OCI-LY3 (cell line): ENCODE measurements at regions not wholly inside any gene's neighbourhood (a gene's known extent, or its start where the extent isn't known, plus 50 kb on each side); places are given as distances from the start of the nearest gene placed in this dataset.

Source experiments
- H2AFZ ChIP-seq: fragments of 200-600, 300-600 bp; shearing (Covaris generic); 2 replicates; pipeline ENCODE4 v1.6.0; 2014; ENCODE audit warnings: antibody characterized with exemption, low read depth, low read length
- H3K27ac ChIP-seq: fragments of 200-600, 300-600 bp; sonication (generic); 2 replicates; pipeline ENCODE4 v1.5.1; 2014; ENCODE audit warnings: mild to moderate bottlenecking, low read length, moderate library complexity, mixed read lengths
- H3K27me3 ChIP-seq: fragments of 200-600, 300-600 bp; sonication (generic); 2 replicates; pipeline ENCODE4 v1.6.1; 2014; ENCODE audit warnings: low read depth, low read length, mixed read lengths
- H3K36me3 ChIP-seq: fragments of 200-600, 300-600 bp; sonication (generic); replicated peaks from 2 replicates; pipeline ENCODE3; 2014; ENCODE audit warnings: low read depth, low read length, mixed read lengths
- H3K4me1 ChIP-seq: fragments of 300-600, 200-600 bp; sonication (generic); 2 replicates; pipeline ENCODE4 v1.6.1; 2014; ENCODE audit warnings: low read length, mixed read lengths
- H3K4me2 ChIP-seq: fragments of 200-600, 300-600 bp; sonication (generic); 2 replicates; pipeline ENCODE4 v1.6.1; 2014; ENCODE audit warnings: low read length, mixed read lengths
- H3K4me3 ChIP-seq: fragments of 300-600, 200-600 bp; sonication (generic); 2 replicates; pipeline ENCODE4 v1.5.1; 2014; ENCODE audit warnings: antibody characterized with exemption, mild to moderate bottlenecking, low read length, moderate library complexity
- H3K79me2 ChIP-seq: fragments of 300-600, 200-600 bp; shearing (Covaris generic); 2 replicates; pipeline ENCODE4 v1.6.1; 2014; ENCODE audit warnings: mild to moderate bottlenecking, low read length, mixed read lengths
- H3K9ac ChIP-seq: fragments of 300-600, 200-600 bp; shearing (Covaris generic); 2 replicates; pipeline ENCODE4 v1.6.0; 2014; ENCODE audit warnings: mild to moderate bottlenecking, low read length, moderate library complexity
- H3K9me3 ChIP-seq: fragments of 200-600, 300-600 bp; shearing (Covaris generic); 2 replicates; pipeline ENCODE4 v1.6.1; 2014; ENCODE audit warnings: low read length, mixed read lengths; ENCODE audit not compliant: insufficient read depth
- H4K20me1 ChIP-seq: fragments of 200-600, 300-600 bp; sonication (generic); 2 replicates; pipeline ENCODE4 v1.6.1; 2016; ENCODE audit warnings: low read length, mixed read lengths; ENCODE audit not compliant: insufficient read depth
- CTCF ChIP-seq: fragments of 200-600, 300-600 bp; sonication (generic); IDR thresholded peaks from 2 replicates; pipeline ENCODE4 v1.5.1; 2014; ENCODE audit warnings: antibody characterized with exemption, low read length, low read depth
- EZH2phosphoT487 ChIP-seq: fragments of 200-600 bp; shearing (Covaris generic); IDR thresholded peaks from 2 replicates; pipeline ENCODE4 v1.6.1; 2018; ENCODE audit warnings: antibody characterized with exemption, mixed run types, low read depth

GRCh38 chr18:40849886-40850285 is 1105.1 kb upstream of the PIK3C3 start:
- Histone ChIP-seq H3K36me3 (no peaks in the 10 kb centered on the region), H3K27ac (no peak overlapping the region), H3K4me1 (peaks cover 27% of the 10 kb centered on the region), H3K79me2 (no peaks in the 10 kb centered on the region), H2AFZ (no peak overlapping the region), H3K4me3 (no peak overlapping the region), H3K4me2 (no peak overlapping the region), H3K9me3 (no peaks in the 10 kb centered on the region), H4K20me1 (no peaks in the 10 kb centered on the region), H3K9ac (no peak overlapping the region), H3K27me3 (no peaks in the 10 kb centered on the region)
- no peak for TF ChIP-seq EZH2phosphoT487
- no peak for TF ChIP-seq CTCF

GRCh38 chr18:40841467-40841866 is 1113.6 kb upstream of the PIK3C3 start:
- H3K4me2 ChIP-seq: no peak overlapping the region
- no peak overlapping the region for H3K27ac ChIP-seq
- no peak overlapping the region for H3K4me3 ChIP-seq
- TF ChIP-seq CTCF (no peak), EZH2phosphoT487 (no peak)
- H3K9ac ChIP-seq: no peak overlapping the region
- H3K27me3 ChIP-seq: peaks cover 3% of the 10 kb centered on the region; the same call in 1 of the 2 replicates
- no peaks in the 10 kb centered on the region for H3K79me2 ChIP-seq
- H2AFZ ChIP-seq: no peak overlapping the region
- H3K4me1 ChIP-seq: peaks cover 40% of the 10 kb centered on the region
- 0 out of 2 replicates have a peak, but pooled peaks cover 6% of the 10 kb centered on the region for H3K9me3 ChIP-seq
- no peaks in the 10 kb centered on the region for H4K20me1 ChIP-seq
- H3K36me3 ChIP-seq: no peaks in the 10 kb centered on the region

GRCh38 chr18:40841063-40841462 is 1114.0 kb upstream of the PIK3C3 start:
- H3K9ac ChIP-seq: no peak overlapping the region
- H3K4me3 ChIP-seq: no peak overlapping the region
- 0 out of 2 replicates have a peak, but pooled peaks cover 6% of the 10 kb centered on the region for H3K9me3 ChIP-seq
- H3K4me2 ChIP-seq: no peak overlapping the region
- H3K4me1 ChIP-seq: peaks cover 40% of the 10 kb centered on the region
- TF ChIP-seq EZH2phosphoT487 (no peak), CTCF (no peak)
- H3K36me3 ChIP-seq: no peaks in the 10 kb centered on the region
- H4K20me1 ChIP-seq: no peaks in the 10 kb centered on the region
- no peak overlapping the region for H2AFZ ChIP-seq
- H3K27ac ChIP-seq: no peak overlapping the region
- peaks cover 3% of the 10 kb centered on the region; the same call in 1 of the 2 replicates for H3K27me3 ChIP-seq
- no peaks in the 10 kb centered on the region for H3K79me2 ChIP-seq

- Histone ChIP-seq H3K27ac (no peak overlapping the region), H3K79me2 (no peaks in the 10 kb centered on the region), H3K4me3 (no peak overlapping the region), H3K4me1 (peaks cover 5% of the 10 kb centered on the region), H4K20me1 (no peaks in the 10 kb centered on the region), H2AFZ (no peak overlapping the region), H3K9ac (no peak overlapping the region), H3K4me2 (no peak overlapping the region), H3K9me3 (no peaks in the 10 kb centered on the region), H3K36me3 (no peaks in the 10 kb centered on the region), H3K27me3 (no peaks in the 10 kb centered on the region)
- TF ChIP-seq CTCF: no peak
Observed at GRCh38 chr18:40832362-40832761, 1122.7 kb upstream of the PIK3C3 start.
